CD4-positive, CD25-positive, alpha-beta regulatory T cell (primary cell): ENCODE measurements at regions not wholly inside any gene's neighbourhood (a gene's known extent, or its start where the extent isn't known, plus 50 kb on each side); places are given as distances from the start of the nearest gene placed in this dataset.

Experiments used
- ATAC-seq, 2 donors: fragments of 150-1000 bp; cut with Tn5 transposase; one replicate each; pipeline ENCODE4 v1.10.0; 2021; ENCODE audit warnings: low read depth in 2 of 2, moderate number of reproducible peaks in 2 of 2, moderate library complexity in 1 of 2
- DNase-seq, 3 donors: peaks; one replicate each; pipeline versions ENCODE4 v3.0.0 to v3.0.0-alpha.2; 2012 to 2022; ENCODE audit warnings: mixed read lengths in 1 of 3
- H3K27ac ChIP-seq: one replicate; pipeline ENCODE4 v1.7.0; 2013; ENCODE audit warnings: mild to moderate bottlenecking, low read length; ENCODE audit not compliant: insufficient read depth, poor library complexity, severe bottlenecking
- H3K27me3 ChIP-seq: one replicate; pipeline ENCODE4 v1.7.0; 2013; ENCODE audit warnings: low read length; ENCODE audit not compliant: control insufficient read depth, insufficient read depth
- H3K36me3 ChIP-seq: one replicate; pipeline ENCODE4 v1.7.0; 2013; ENCODE audit warnings: mild to moderate bottlenecking, low read length, moderate library complexity; ENCODE audit not compliant: control insufficient read depth, insufficient read depth
- H3K4me1 ChIP-seq: 2 replicates; pipeline ENCODE4 v1.7.0; 2013; ENCODE audit warnings: mild to moderate bottlenecking, low read length; ENCODE audit not compliant: insufficient read depth, control insufficient read depth, poor library complexity, severe bottlenecking
- H3K4me3 ChIP-seq: one replicate; pipeline ENCODE4 v1.7.0; 2013; ENCODE audit warnings: low read depth, mild to moderate bottlenecking, low read length, moderate library complexity
- H3K9me3 ChIP-seq, 2 experiments: 1 replicate in 1 of 2; 2 replicates in 1 of 2; pipeline ENCODE4 v1.7.0; 2013; ENCODE audit warnings: low read length in 2 of 2, mild to moderate bottlenecking in 1 of 2, moderate library complexity in 1 of 2; ENCODE audit not compliant: control insufficient read depth in 2 of 2
- H3K27ac Mint-ChIP-seq, 3 donors: one replicate each; pipeline ENCODE4 v1.8.0; 2020 to 2022; ENCODE audit warnings: mild to moderate bottlenecking in 3 of 3, mixed read lengths in 3 of 3, moderate library complexity in 2 of 3
- H3K27me3 Mint-ChIP-seq: one replicate; pipeline ENCODE4 v1.8.0; 2022; ENCODE audit warnings: mild to moderate bottlenecking, mixed read lengths
- H3K36me3 Mint-ChIP-seq: one replicate; pipeline ENCODE4 v1.8.0; 2020; ENCODE audit warnings: mixed read lengths
- H3K4me1 Mint-ChIP-seq, 4 donors: one replicate each; pipeline ENCODE4 v1.8.0; 2020 to 2022; ENCODE audit warnings: mixed read lengths in 4 of 4, mild to moderate bottlenecking in 1 of 4
- H3K4me3 Mint-ChIP-seq, 4 donors: one replicate each; pipeline ENCODE4 v1.8.0; 2020 to 2022; ENCODE audit warnings: mild to moderate bottlenecking in 4 of 4, mixed read lengths in 4 of 4, moderate library complexity in 3 of 4
- H3K9me3 Mint-ChIP-seq, 7 donors: one replicate each; pipeline ENCODE4 v1.8.0; 2020 to 2022; ENCODE audit warnings: mixed read lengths in 7 of 7, mild to moderate bottlenecking in 3 of 7, moderate library complexity in 2 of 7

- H3K27ac Mint-ChIP-seq: no peak overlapping the region
- H3K36me3 Mint-ChIP-seq: no peaks in the 10 kb centered on the region
- Histone ChIP-seq H3K4me3 (no peak overlapping the region), H3K9me3 (no peaks in the 10 kb centered on the region), H3K36me3 (no peaks in the 10 kb centered on the region), H3K27ac (no peak overlapping the region), H3K4me1 (no peaks in the 10 kb centered on the region), H3K27me3 (no peaks in the 10 kb centered on the region)
- no peak for DNase-seq
- no peak for ATAC-seq
- no peaks in the 10 kb centered on the region for H3K4me1 Mint-ChIP-seq
- H3K9me3 Mint-ChIP-seq: peaks cover 0 to 8% (median 0%) of the 10 kb centered on the region in 7 donors
- H3K4me3 Mint-ChIP-seq: no peak overlapping the region
- no peaks in the 10 kb centered on the region for H3K27me3 Mint-ChIP-seq
These were observed 58.1 kb upstream of the DYNAP start for GRCh38 chr18:54532962-54533361.
